OCI-LY7 (cell line): ENCODE measurements at regions not wholly inside any gene's neighbourhood (a gene's known extent, or its start where the extent isn't known, plus 50 kb on each side); places are given as distances from the start of the nearest gene placed in this dataset.
"Not testable (repeated sequence)": the region's sequence is repeated elsewhere in the genome, so short reads cannot be mapped to it uniquely, and the experiment has no call there.

Experiments
- BruUV-seq: library from RNA; stranded (reverse); fragments of 400-500 nt; replicated peaks from 2 replicates; lab custom pipeline; 2021; lab: Mats Ljungman, UMichigan
- CTCF ChIA-PET: fragments of 300-600 bp; sonication (Branson Sonifier 250); formaldehyde crosslinking; loops from one replicate; lab custom pipeline; 2022; ENCODE audit warnings: antibody characterized with exemption; ENCODE audit not compliant: unreplicated experiment; lab: Charles Lee
- POLR2A ChIA-PET: fragments of 300-600 bp; sonication (Branson Sonifier 250); formaldehyde crosslinking; loops from one replicate; lab custom pipeline; 2022; ENCODE audit warnings: antibody characterized with exemption; lab: Charles Lee
- DNase-seq: peaks from one replicate; pipeline ENCODE4 v3.0.0-alpha.2; 2015; ENCODE audit warnings: low spot score
- H2AFZ ChIP-seq: fragments of 200-600 bp; sonication (generic), shearing (Covaris generic); 2 replicates; pipeline ENCODE4 v1.6.1; 2014; ENCODE audit warnings: mild to moderate bottlenecking, antibody characterized with exemption, low read length, moderate library complexity
- H3K27ac ChIP-seq: fragments of 200-600 bp; sonication (generic); 2 replicates; pipeline ENCODE4 v1.5.1; 2014; ENCODE audit warnings: mixed run types, low read depth, mild to moderate bottlenecking, moderate library complexity, low read length, inconsistent platforms; ENCODE audit not compliant: poor library complexity, severe bottlenecking
- H3K36me3 ChIP-seq: fragments of 200-600 bp; sonication (generic); 2 replicates; pipeline ENCODE4 v1.6.1; 2014; ENCODE audit warnings: mild to moderate bottlenecking, antibody characterized with exemption, low read length, moderate library complexity, mixed read lengths; ENCODE audit not compliant: insufficient read depth
- H3K4me1 ChIP-seq: fragments of 200-600 bp; sonication (generic); 2 replicates; pipeline ENCODE4 v1.5.1; 2014; ENCODE audit warnings: mild to moderate bottlenecking, low read length; ENCODE audit not compliant: insufficient read depth, poor library complexity, severe bottlenecking
- H3K4me2 ChIP-seq: fragments of 200-600 bp; sonication (generic); 2 replicates; pipeline ENCODE4 v1.6.1; 2014; ENCODE audit warnings: mild to moderate bottlenecking, low read length
- H3K4me3 ChIP-seq: fragments of 200-600 bp; sonication (generic); 2 replicates; pipeline ENCODE4 v1.5.1; 2014; ENCODE audit warnings: mild to moderate bottlenecking, low read depth, low read length; ENCODE audit not compliant: poor library complexity, severe bottlenecking
- H3K79me2 ChIP-seq: fragments of 200-600 bp; sonication (generic); 2 replicates; pipeline ENCODE4 v1.6.1; 2016; ENCODE audit warnings: low read depth, mild to moderate bottlenecking, low read length, moderate library complexity, mixed read lengths; ENCODE audit not compliant: insufficient read depth
- H3K9me2 ChIP-seq: fragments of 200-600 bp; sonication (generic); 2 replicates; pipeline ENCODE4 v1.6.1; 2016; ENCODE audit warnings: mild to moderate bottlenecking, low read length, mixed read lengths; ENCODE audit not compliant: insufficient read depth
- H3K9me3 ChIP-seq: fragments of 200-600 bp; sonication (generic); 2 replicates; pipeline ENCODE4 v1.6.1; 2014; ENCODE audit warnings: mild to moderate bottlenecking, mixed run types, low read length, mixed read lengths
- H4K20me1 ChIP-seq: fragments of 200-600 bp; sonication (generic); 2 replicates; pipeline ENCODE4 v1.6.1; 2014; ENCODE audit warnings: mild to moderate bottlenecking, antibody characterized with exemption, low read length, moderate library complexity, mixed read lengths; ENCODE audit not compliant: insufficient read depth
- CTCF ChIP-seq: fragments of 200-600 bp; sonication (generic); conservative IDR thresholded peaks from 2 replicates; pipeline ENCODE4 v1.5.1; 2014; ENCODE audit warnings: mild to moderate bottlenecking, antibody characterized with exemption, low read length, moderate library complexity, mixed read lengths
- EZH2phosphoT487 ChIP-seq: fragments of 200-600 bp; sonication (generic); IDR thresholded peaks from 2 replicates; pipeline ENCODE4 v1.6.1; 2018; ENCODE audit warnings: low read depth, borderline replicate concordance, mild to moderate bottlenecking, mixed run types, antibody characterized with exemption, low read length, moderate library complexity, mixed read lengths
- intact Hi-C: fragments of 100-400 bp; cut with micrococcal nuclease; formaldehyde crosslinking; loops from one replicate; pipeline ENCODE4 v1.10.0; 2022; ENCODE audit not compliant: unreplicated experiment

- TF ChIP-seq CTCF (no peak), EZH2phosphoT487 (no peak)
- H3K79me2 ChIP-seq, result no peaks in the 10 kb centered on the region
- no peak overlapping the region for H3K27ac ChIP-seq
- CTCF ChIA-PET, result no interaction called here
- BruUV-seq, result no TSS peak
- intact Hi-C loops, result no loop called here
- H3K9me3 ChIP-seq, result no peaks in the 10 kb centered on the region
- H2AFZ ChIP-seq, result no peak overlapping the region
- H3K36me3 ChIP-seq, result no peaks in the 10 kb centered on the region
- no peak overlapping the region for H3K4me2 ChIP-seq
- H4K20me1 ChIP-seq, result no peaks in the 10 kb centered on the region
- DNase-seq, result no peak
- no peaks in the 10 kb centered on the region for H3K4me1 ChIP-seq
- H3K4me3 ChIP-seq, result no peak overlapping the region
- POLR2A ChIA-PET, result interaction anchor here (1.4 kb wide), 1 partner anchor 12 kb away, joined by 4 read pairs; no protein-coding TSS in a partner anchor
- no peaks in the 10 kb centered on the region for H3K9me2 ChIP-seq
Measured at GRCh38 chr1:207259391-207259790, 62.1 kb upstream of the CD55 start.

GRCh38 chr1:207261971-207262370 is 59.5 kb upstream of the CD55 start:
- DNase-seq, result no peak
- intact Hi-C loops, result no loop called here
- H4K20me1 ChIP-seq, result no peaks in the 10 kb centered on the region
- H3K79me2 ChIP-seq, result no peaks in the 10 kb centered on the region
- H3K36me3 ChIP-seq, result no peaks in the 10 kb centered on the region
- no peaks in the 10 kb centered on the region for H3K9me2 ChIP-seq
- H3K4me1 ChIP-seq, result no peaks in the 10 kb centered on the region
- BruUV-seq, result no TSS peak
- H3K4me2 ChIP-seq, result no peak overlapping the region
- H3K27ac ChIP-seq, result no peak overlapping the region
- no peak overlapping the region for H2AFZ ChIP-seq
- ChIA-PET POLR2A (interaction anchor here (0.6 kb wide), 1 partner anchor 303 kb away, joined by 3 read pairs; no protein-coding TSS in a partner anchor), CTCF (no interaction called here)
- no peak overlapping the region for H3K4me3 ChIP-seq
- H3K9me3 ChIP-seq, result no peaks in the 10 kb centered on the region
- no peak for TF ChIP-seq EZH2phosphoT487
- TF ChIP-seq CTCF, result no peak

GRCh38 chr1:207262891-207263290 is 58.6 kb upstream of the CD55 start:
- H4K20me1 ChIP-seq, H3K27ac ChIP-seq, intact Hi-C loops, H3K9me3 ChIP-seq, CTCF ChIA-PET, H3K36me3 ChIP-seq, H3K4me3 ChIP-seq, H3K79me2 ChIP-seq, H3K4me1 ChIP-seq, DNase-seq, H3K4me2 ChIP-seq, H3K9me2 ChIP-seq, H2AFZ ChIP-seq, BruUV-seq: not testable (repeated sequence)
- POLR2A ChIA-PET, result interaction anchor here (0.7 kb wide), 1 partner anchor 172 kb away, joined by 4 read pairs; no protein-coding TSS in a partner anchor
